ENCODE measurements at regions not wholly inside any gene's neighbourhood (a gene's known extent, or its start where the extent isn't known, plus 50 kb on each side); places are given as distances from the start of the nearest gene placed in this dataset.

DNA sequence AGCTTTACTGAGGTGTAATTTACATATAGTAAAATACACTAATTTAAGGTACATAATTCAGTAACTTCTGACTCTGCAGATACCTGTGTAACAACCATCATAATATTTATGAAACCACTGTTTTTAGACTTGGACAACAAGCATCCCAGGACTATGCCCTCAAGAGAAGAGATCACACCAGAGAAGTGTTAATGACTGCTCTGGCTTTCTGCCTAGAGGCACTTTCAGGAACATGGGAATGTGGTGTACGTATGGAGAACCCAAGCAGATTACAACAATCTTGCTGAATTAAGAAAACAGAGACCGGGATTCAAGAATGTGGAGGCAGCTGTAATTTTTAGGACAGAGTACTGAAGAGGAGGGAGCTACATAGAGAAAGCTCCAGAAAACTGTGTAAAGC lies 475.2 kb downstream of the LPIN1 start:
- TF ChIP-seq, protein P1, sequence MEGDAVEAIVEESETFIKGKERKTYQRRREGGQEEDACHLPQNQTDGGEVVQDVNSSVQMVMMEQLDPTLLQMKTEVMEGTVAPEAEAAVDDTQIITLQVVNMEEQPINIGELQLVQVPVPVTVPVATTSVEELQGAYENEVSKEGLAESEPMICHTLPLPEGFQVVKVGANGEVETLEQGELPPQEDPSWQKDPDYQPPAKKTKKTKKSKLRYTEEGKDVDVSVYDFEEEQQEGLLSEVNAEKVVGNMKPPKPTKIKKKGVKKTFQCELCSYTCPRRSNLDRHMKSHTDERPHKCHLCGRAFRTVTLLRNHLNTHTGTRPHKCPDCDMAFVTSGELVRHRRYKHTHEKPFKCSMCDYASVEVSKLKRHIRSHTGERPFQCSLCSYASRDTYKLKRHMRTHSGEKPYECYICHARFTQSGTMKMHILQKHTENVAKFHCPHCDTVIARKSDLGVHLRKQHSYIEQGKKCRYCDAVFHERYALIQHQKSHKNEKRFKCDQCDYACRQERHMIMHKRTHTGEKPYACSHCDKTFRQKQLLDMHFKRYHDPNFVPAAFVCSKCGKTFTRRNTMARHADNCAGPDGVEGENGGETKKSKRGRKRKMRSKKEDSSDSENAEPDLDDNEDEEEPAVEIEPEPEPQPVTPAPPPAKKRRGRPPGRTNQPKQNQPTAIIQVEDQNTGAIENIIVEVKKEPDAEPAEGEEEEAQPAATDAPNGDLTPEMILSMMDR (IDR thresholded peaks at IDR 0.05; ENCODE audit: low read depth, low read length, poor library complexity, severe bottlenecking), result no peak
- TF ChIP-seq EZH2phosphoT487 (IDR thresholded peaks at IDR 0.05; ENCODE audit: borderline replicate concordance, low read length), result no peak
- Histone ChIP-seq H3K4me1 (ENCODE audit: control insufficient read depth, low read length) (no peaks in the 10 kb centered on the region), H3K9me3 (ENCODE audit: control insufficient read depth, insufficient read depth, low read length) (peaks cover 35% of the 10 kb centered on the region), H3K27ac (ENCODE audit: low read depth, low read length) (no peak overlapping the region), H4K20me1 (ENCODE audit: control insufficient read depth, insufficient read depth, low read depth, low read length) (no peaks in the 10 kb centered on the region), H3K4me3 (ENCODE audit: low read length) (no peak overlapping the region), H3K27me3 (ENCODE audit: control insufficient read depth, low read length) (no peaks in the 10 kb centered on the region), H3K9me2 (replicated peaks; ENCODE audit: control insufficient read depth, low read length) (no peaks in the 10 kb centered on the region), H3K4me2 (ENCODE audit: low read length) (no peak overlapping the region), H3K79me2 (ENCODE audit: control insufficient read depth, low read length) (no peaks in the 10 kb centered on the region), H3F3A (ENCODE audit: control insufficient read depth, insufficient read depth) (no peaks in the 10 kb centered on the region), H3K36me3 (ENCODE audit: control insufficient read depth, low read length) (no peaks in the 10 kb centered on the region)

DNA sequence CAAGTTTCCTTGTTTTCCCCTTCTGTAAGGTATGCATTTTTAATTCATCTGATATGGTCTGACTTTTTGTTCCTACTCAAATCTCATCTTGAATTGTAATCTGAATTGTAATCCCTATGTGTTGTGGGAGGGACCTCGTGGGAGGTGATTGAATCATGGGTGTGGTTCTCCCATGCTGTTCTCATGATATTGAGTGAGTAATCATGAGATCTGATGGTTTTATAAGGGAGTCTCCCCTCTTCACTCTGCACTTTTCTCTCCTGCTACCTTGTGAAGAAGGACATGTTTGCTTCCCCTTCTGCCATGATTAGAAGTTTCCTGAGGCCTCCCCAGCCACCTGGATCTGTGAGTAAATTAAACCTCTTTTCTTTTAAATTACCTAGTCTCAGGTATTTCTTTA lies 476.1 kb downstream of the LPIN1 start:
- Histone ChIP-seq H3K4me2 (ENCODE audit: low read length) (no peak overlapping the region), H4K20me1 (ENCODE audit: control insufficient read depth, insufficient read depth, low read depth, low read length) (no peaks in the 10 kb centered on the region), H3K4me3 (ENCODE audit: low read length) (no peak overlapping the region), H3K9me2 (replicated peaks; ENCODE audit: control insufficient read depth, low read length) (no peaks in the 10 kb centered on the region), H3K4me1 (ENCODE audit: control insufficient read depth, low read length) (no peaks in the 10 kb centered on the region), H3K36me3 (ENCODE audit: control insufficient read depth, low read length) (no peaks in the 10 kb centered on the region), H3K27me3 (ENCODE audit: control insufficient read depth, low read length) (no peaks in the 10 kb centered on the region), H3K9me3 (ENCODE audit: control insufficient read depth, insufficient read depth, low read length) (peaks cover 35% of the 10 kb centered on the region), H3K27ac (ENCODE audit: low read depth, low read length) (no peak overlapping the region), H3F3A (ENCODE audit: control insufficient read depth, insufficient read depth) (no peaks in the 10 kb centered on the region), H3K79me2 (ENCODE audit: control insufficient read depth, low read length) (no peaks in the 10 kb centered on the region)
- TF ChIP-seq, protein P1 (IDR thresholded peaks at IDR 0.05; ENCODE audit: low read depth, low read length, poor library complexity, severe bottlenecking), result no peak
- TF ChIP-seq EZH2phosphoT487 (IDR thresholded peaks at IDR 0.05; ENCODE audit: borderline replicate concordance, low read length), result no peak

- Histone ChIP-seq H3K9me3 (ENCODE audit: control insufficient read depth, insufficient read depth, low read length) (peaks cover 35% of the 10 kb centered on the region), H3K79me2 (ENCODE audit: control insufficient read depth, low read length) (no peaks in the 10 kb centered on the region)
- TF ChIP-seq, protein P1 (IDR thresholded peaks at IDR 0.05; ENCODE audit: low read depth, low read length, poor library complexity, severe bottlenecking), result no peak
- no peak for TF ChIP-seq EZH2phosphoT487 (IDR thresholded peaks at IDR 0.05; ENCODE audit: borderline replicate concordance, low read length)
These were observed 477.3 kb downstream of the LPIN1 start for GRCh38 chr2:12223732-12224131.

DNA sequence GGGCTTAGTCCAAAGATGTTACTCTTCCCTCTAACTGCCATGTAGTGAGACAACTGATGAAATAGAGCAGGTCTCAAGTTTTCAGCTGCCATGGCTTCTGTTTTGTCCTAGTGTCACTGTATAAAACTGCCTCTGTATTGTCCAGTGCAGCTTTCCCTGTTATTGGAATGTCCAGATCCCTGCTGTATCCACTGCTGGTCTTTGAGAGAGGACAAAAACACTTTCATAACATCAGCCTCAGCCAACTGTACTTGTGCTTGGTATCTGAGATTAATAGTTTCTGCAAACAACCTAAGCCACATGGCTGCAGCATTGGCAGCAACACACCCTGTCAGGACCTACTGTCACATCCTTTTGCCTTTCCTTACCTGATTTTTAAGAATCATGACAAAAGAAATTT lies 480.2 kb downstream of the LPIN1 start:
- H3K9me3 ChIP-seq (ENCODE audit: control insufficient read depth, insufficient read depth, low read length), result peaks cover 32% of the 10 kb centered on the region
- no peaks in the 10 kb centered on the region for H3K79me2 ChIP-seq (ENCODE audit: control insufficient read depth, low read length)
- no peak for TF ChIP-seq EZH2phosphoT487 (IDR thresholded peaks at IDR 0.05; ENCODE audit: borderline replicate concordance, low read length)
- TF ChIP-seq, protein P1 (IDR thresholded peaks at IDR 0.05; ENCODE audit: low read depth, low read length, poor library complexity, severe bottlenecking), result no peak
- no peak overlapping the region for H3K27ac ChIP-seq (ENCODE audit: low read depth, low read length)
- no peak overlapping the region for H3K4me3 ChIP-seq (ENCODE audit: low read length)
- no peaks in the 10 kb centered on the region for H3K27me3 ChIP-seq (ENCODE audit: control insufficient read depth, low read length)
- H3F3A ChIP-seq (ENCODE audit: control insufficient read depth, insufficient read depth), result no peaks in the 10 kb centered on the region
- no peaks in the 10 kb centered on the region for H4K20me1 ChIP-seq (ENCODE audit: control insufficient read depth, insufficient read depth, low read depth, low read length)
- H3K9me2 ChIP-seq (replicated peaks; ENCODE audit: control insufficient read depth, low read length), result no peaks in the 10 kb centered on the region
- no peaks in the 10 kb centered on the region for H3K4me1 ChIP-seq (ENCODE audit: control insufficient read depth, low read length)
- no peaks in the 10 kb centered on the region for H3K36me3 ChIP-seq (ENCODE audit: control insufficient read depth, low read length)
- no peak overlapping the region for H3K4me2 ChIP-seq (ENCODE audit: low read length)

More at GRCh38 chr2:12223732-12224131, 477.3 kb downstream of the LPIN1 start:
- Histone ChIP-seq H3K4me2 (ENCODE audit: low read length) (no peak overlapping the region), H3K9me2 (replicated peaks; ENCODE audit: control insufficient read depth, low read length) (no peaks in the 10 kb centered on the region), H3K4me1 (ENCODE audit: control insufficient read depth, low read length) (no peaks in the 10 kb centered on the region), H3K4me3 (ENCODE audit: low read length) (no peak overlapping the region), H3K27me3 (ENCODE audit: control insufficient read depth, low read length) (no peaks in the 10 kb centered on the region), H3K27ac (ENCODE audit: low read depth, low read length) (no peak overlapping the region), H3K36me3 (ENCODE audit: control insufficient read depth, low read length) (no peaks in the 10 kb centered on the region), H4K20me1 (ENCODE audit: control insufficient read depth, insufficient read depth, low read depth, low read length) (no peaks in the 10 kb centered on the region), H3F3A (ENCODE audit: control insufficient read depth, insufficient read depth) (no peaks in the 10 kb centered on the region)
